SU-DHL-6 (cell line): ENCODE measurements at regions not wholly inside any gene's neighbourhood (a gene's known extent, or its start where the extent isn't known, plus 50 kb on each side); places are given as distances from the start of the nearest gene placed in this dataset.

Experiments
- H2AFZ ChIP-seq: fragments of 200-600 bp; sonication (generic); 2 replicates; pipeline ENCODE4 v1.6.1; 2014; ENCODE audit warnings: low read depth, mild to moderate bottlenecking, moderate library complexity, mixed read lengths, antibody characterized with exemption, low read length; ENCODE audit not compliant: severe bottlenecking
- H3F3A ChIP-seq: fragments of 200-600 bp; shearing (Covaris generic); 2 replicates; pipeline ENCODE4 v1.6.0; 2016; ENCODE audit warnings: antibody characterized with exemption, mild to moderate bottlenecking; ENCODE audit not compliant: insufficient read depth
- H3K27ac ChIP-seq: fragments of 200-600 bp; sonication (generic); 2 replicates; pipeline ENCODE4 v1.5.1; 2016; ENCODE audit warnings: low read depth, mild to moderate bottlenecking, low read length, moderate library complexity, mixed read lengths
- H3K27me3 ChIP-seq: fragments of 200-600 bp; sonication (generic), shearing (Covaris generic); 2 replicates; pipeline ENCODE4 v1.6.0; 2014; ENCODE audit warnings: mild to moderate bottlenecking, low read length
- H3K36me3 ChIP-seq: fragments of 200-600 bp; sonication (generic); 2 replicates; pipeline ENCODE4 v1.6.1; 2014; ENCODE audit warnings: mild to moderate bottlenecking, low read length, mixed read lengths
- H3K4me2 ChIP-seq: fragments of 300-600, 200-600 bp; shearing (Covaris generic), sonication (generic); 2 replicates; pipeline ENCODE4 v1.6.0; 2014; ENCODE audit warnings: low read length, low read depth, mild to moderate bottlenecking; ENCODE audit not compliant: poor library complexity, severe bottlenecking
- H3K4me3 ChIP-seq: fragments of 200-600 bp; sonication (generic); 2 replicates; pipeline ENCODE4 v1.5.1; 2014; ENCODE audit warnings: antibody characterized with exemption, low read length, mild to moderate bottlenecking, mixed read lengths; ENCODE audit not compliant: insufficient read depth, poor library complexity, severe bottlenecking
- H3K79me2 ChIP-seq: fragments of 200-600 bp; sonication (generic); 2 replicates; pipeline ENCODE4 v1.6.1; 2014; ENCODE audit warnings: mild to moderate bottlenecking, low read length, moderate library complexity; ENCODE audit not compliant: insufficient read depth
- H3K9ac ChIP-seq: fragments of 200-600 bp; sonication (generic); 2 replicates; pipeline ENCODE4 v1.7.0; 2014; ENCODE audit warnings: mild to moderate bottlenecking, low read length
- H3K9me2 ChIP-seq: fragments of 200-600 bp; sonication (generic); replicated peaks from 2 replicates; pipeline ENCODE4 v1.6.1; 2014; ENCODE audit warnings: low read length; ENCODE audit not compliant: insufficient read depth
- H3K9me3 ChIP-seq: fragments of 200-600 bp; sonication (generic); 2 replicates; pipeline ENCODE4 v1.6.1; 2014; ENCODE audit warnings: low read length, mixed read lengths; ENCODE audit not compliant: insufficient read depth
- H4K20me1 ChIP-seq: fragments of 200-600 bp; sonication (generic); 2 replicates; pipeline ENCODE4 v1.6.1; 2014; ENCODE audit warnings: low read depth, mild to moderate bottlenecking, antibody characterized with exemption, low read length, moderate library complexity, mixed read lengths
- CTCF ChIP-seq: fragments of 200-600 bp; sonication (generic); IDR thresholded peaks from one replicate; pipeline ENCODE4 v1.5.1; 2017; ENCODE audit warnings: antibody characterized with exemption, mild to moderate bottlenecking, low read length, moderate library complexity; ENCODE audit not compliant: insufficient read depth, poor library complexity, severe bottlenecking
- EZH2phosphoT487 ChIP-seq: fragments of 200-600 bp; sonication (generic), shearing (Covaris generic); conservative IDR thresholded peaks from 2 replicates; pipeline ENCODE4 v1.6.1; 2018; ENCODE audit warnings: mild to moderate bottlenecking, antibody characterized with exemption, low read length, moderate library complexity, mixed read lengths

GRCh38 chr11:119849872-119850271 is 120.9 kb upstream of the NECTIN1 start:
- Histone ChIP-seq H3K4me2 (no peak overlapping the region), H2AFZ (no peak overlapping the region), H3F3A (no peaks in the 10 kb centered on the region), H3K4me3 (no peak overlapping the region), H3K36me3 (no peaks in the 10 kb centered on the region), H4K20me1 (no peaks in the 10 kb centered on the region), H3K9me3 (no peaks in the 10 kb centered on the region), H3K27ac (no peak overlapping the region), H3K79me2 (no peaks in the 10 kb centered on the region), H3K9me2 (no peaks in the 10 kb centered on the region), H3K9ac (no peak overlapping the region), H3K27me3 (no peaks in the 10 kb centered on the region; the same call in 1 of the 2 replicates)
- no peak for TF ChIP-seq CTCF
- TF ChIP-seq EZH2phosphoT487, result no peak

DNA sequence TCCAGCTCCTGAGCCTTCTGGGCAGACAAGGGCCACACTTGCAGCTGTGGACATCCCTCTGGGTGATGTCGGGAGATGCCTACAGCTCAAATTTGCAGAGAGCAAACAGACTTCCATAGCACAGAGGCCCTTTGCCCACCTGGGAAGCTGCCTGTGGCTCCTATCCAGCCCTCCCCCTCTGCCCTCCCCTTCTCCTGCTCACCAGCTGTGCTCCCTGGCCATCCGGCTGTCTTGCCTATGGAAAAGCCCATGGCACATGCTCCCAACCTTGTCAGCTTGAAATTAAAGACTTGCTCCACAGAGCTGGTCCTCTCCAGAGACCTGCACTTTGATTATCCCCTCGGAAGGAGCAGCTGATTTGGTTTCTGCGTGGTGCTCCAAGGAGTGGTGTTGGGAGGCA is 118.9 kb upstream of the NECTIN1 start:
- Histone ChIP-seq H3K4me2 (no peak overlapping the region), H3K27ac (no peak overlapping the region), H3K36me3 (no peaks in the 10 kb centered on the region), H3K9me2 (no peaks in the 10 kb centered on the region), H3K9me3 (no peaks in the 10 kb centered on the region), H3K4me3 (no peak overlapping the region), H3K9ac (no peak overlapping the region), H2AFZ (no peak overlapping the region), H3F3A (no peaks in the 10 kb centered on the region), H3K79me2 (no peaks in the 10 kb centered on the region), H3K27me3 (no peaks in the 10 kb centered on the region; the same call in 1 of the 2 replicates), H4K20me1 (no peaks in the 10 kb centered on the region)
- TF ChIP-seq EZH2phosphoT487, result no peak
- TF ChIP-seq CTCF, result no peak

- no peak overlapping the region for H3K9ac ChIP-seq
- no peaks in the 10 kb centered on the region for H3K9me2 ChIP-seq
- H3F3A ChIP-seq, result no peaks in the 10 kb centered on the region
- no peaks in the 10 kb centered on the region for H4K20me1 ChIP-seq
- no peak overlapping the region for H3K4me3 ChIP-seq
- H3K27me3 ChIP-seq, result no peaks in the 10 kb centered on the region; the same call in 1 of the 2 replicates
- H2AFZ ChIP-seq, result no peak overlapping the region
- no peaks in the 10 kb centered on the region for H3K36me3 ChIP-seq
- no peaks in the 10 kb centered on the region for H3K79me2 ChIP-seq
- no peak overlapping the region for H3K4me2 ChIP-seq
- TF ChIP-seq EZH2phosphoT487, result no peak
- TF ChIP-seq CTCF, result no peak
- no peak overlapping the region for H3K27ac ChIP-seq
- no peaks in the 10 kb centered on the region for H3K9me3 ChIP-seq
Measured at GRCh38 chr11:119846374-119846773, 117.4 kb upstream of the NECTIN1 start.
